HepG2 (cell line): ENCODE measurements at regions not wholly inside any gene's neighbourhood (a gene's known extent, or its start where the extent isn't known, plus 50 kb on each side); places are given as distances from the start of the nearest gene placed in this dataset.

Source experiments
- ATAC-seq: fragments of 200-7000 bp; cut with Tn5 transposase; 3 replicates; pipeline ENCODE4 v1.9.1; 2020; ENCODE audit warnings: mild to moderate bottlenecking, moderate library complexity
- BruUV-seq: library from RNA; stranded (reverse); fragments of 400-500 nt; replicated peaks from 2 replicates; lab custom pipeline; 2021; lab: Mats Ljungman, UMichigan
- CTCF ChIA-PET: fragments of 300-600 bp; formaldehyde crosslinking; extraction: SDS; loops from one replicate; lab custom pipeline; 2021; ENCODE audit warnings: low total read pairs, inconsistent platforms, low intra/inter-chr PET ratio; lab: Yijun Ruan, JAX
- POLR2A ChIA-PET: fragments of 350-600 bp; sonication (Branson Sonifier 250); formaldehyde crosslinking; loops from one replicate; lab custom pipeline; 2020; ENCODE audit warnings: antibody characterized with exemption, inconsistent platforms; lab: Yijun Ruan, JAX
- DNase-seq: peaks from one replicate; pipeline ENCODE4 v3.0.0-alpha.2; 2015; ENCODE audit warnings: low spot score
- FAIRE-seq: peaks from 3 replicates; lab custom pipeline; 2011; peaks lifted over from hg19 to GRCh38; lab: Jason Lieb, UNC
- H2AFZ ChIP-seq: one replicate; pipeline ENCODE4 v1.6.1; 2011; ENCODE audit warnings: low read length, inconsistent platforms
- H3K27ac ChIP-seq: fragments of 300-600 bp; 3 replicates; pipeline ENCODE4 v1.8.0; 2011; ENCODE audit warnings: mixed run types, mild to moderate bottlenecking, mixed read lengths, low read length, inconsistent platforms; ENCODE audit not compliant: insufficient read depth; ENCODE audit errors: extremely low read length
- H3K27me3 ChIP-seq, 2 experiments: fragments of 200-600 bp in 1 of 2; 2 replicates in 1 of 2; 3 replicates in 1 of 2; pipeline versions ENCODE4 v1.6.0 to v1.8.0; 2011; ENCODE audit warnings: low read length in 2 of 2, mild to moderate bottlenecking in 2 of 2, moderate library complexity in 2 of 2, inconsistent platforms in 1 of 2; ENCODE audit not compliant: insufficient read depth in 2 of 2, control insufficient read depth in 1 of 2
- H3K36me3 ChIP-seq, 2 experiments: fragments of 200-600 bp in 1 of 2; replicated peaks in 1 of 2; 2 replicates in 1 of 2; 3 replicates in 1 of 2; pipeline versions ENCODE4 v1.5.1 to v1.8.0; 2011; ENCODE audit warnings: low read length in 2 of 2, inconsistent platforms in 1 of 2; ENCODE audit not compliant: insufficient read depth in 2 of 2, control insufficient read depth in 1 of 2
- H3K4me1 ChIP-seq: 2 replicates; pipeline ENCODE4 v1.5.1; 2012; ENCODE audit warnings: low read length, inconsistent platforms; ENCODE audit not compliant: insufficient read depth
- H3K4me2 ChIP-seq: 2 replicates; pipeline ENCODE4 v1.6.0; 2011; ENCODE audit warnings: low read depth, low read length, inconsistent platforms
- H3K4me3 ChIP-seq, 3 experiments: fragments of 200-600 bp in 1 of 3; sonication (generic), shearing (Covaris generic) in 1 of 3; replicated peaks in 1 of 3; 2 replicates each; pipeline ENCODE4 v1.5.1; 2011 to 2016; ENCODE audit warnings: low read length in 3 of 3, inconsistent platforms in 2 of 3, low read depth in 2 of 3, mild to moderate bottlenecking in 2 of 3, control low read depth in 1 of 3, mixed read lengths in 1 of 3; ENCODE audit not compliant: insufficient read depth in 1 of 3
- H3K79me2 ChIP-seq: one replicate; pipeline ENCODE4 v1.6.1; 2011; ENCODE audit warnings: low read length, inconsistent platforms; ENCODE audit not compliant: insufficient read depth
- H3K9ac ChIP-seq: 2 replicates; pipeline ENCODE4 v1.6.0; 2011; ENCODE audit warnings: mild to moderate bottlenecking, low read depth, low read length, inconsistent platforms; ENCODE audit not compliant: insufficient read depth
- H3K9me3 ChIP-seq: 2 replicates; pipeline ENCODE4 v1.5.1; 2012; ENCODE audit warnings: mild to moderate bottlenecking, low read length
- H4K20me1 ChIP-seq: 2 replicates; pipeline ENCODE4 v1.6.0; 2011; ENCODE audit warnings: inconsistent platforms, mild to moderate bottlenecking, low read length, moderate library complexity; ENCODE audit not compliant: insufficient read depth
- ATF1 ChIP-seq: IDR thresholded peaks from 2 replicates; pipeline ENCODE4 v1.6.1; 2016; ENCODE audit warnings: mild to moderate bottlenecking, control low read depth
- CBFB ChIP-seq: sonication (generic); formaldehyde crosslinking; IDR thresholded peaks from 2 replicates; pipeline ENCODE4 v1.4.0; 2020; ENCODE audit warnings: missing genetic modification reagents
- CCAR2 ChIP-seq: fragments of 200-400 bp; formaldehyde crosslinking; optimal IDR thresholded peaks from 2 replicates; pipeline ENCODE3; 2018; ENCODE audit warnings: low read depth, mild to moderate bottlenecking, low read length, moderate library complexity
- DZIP1 ChIP-seq: sonication (generic); formaldehyde crosslinking; IDR thresholded peaks from 2 replicates; pipeline ENCODE4 v1.5.0; 2020; ENCODE audit warnings: mild to moderate bottlenecking, missing genetic modification reagents
- ETV6 ChIP-seq: sonication (generic); formaldehyde crosslinking; conservative IDR thresholded peaks from 2 replicates; pipeline ENCODE4 v1.4.0; 2020; ENCODE audit warnings: missing genetic modification reagents
- GABPB1 ChIP-seq: IDR thresholded peaks from 2 replicates; pipeline ENCODE4 v1.6.1; 2016; ENCODE audit warnings: mild to moderate bottlenecking, missing genetic modification reagents, moderate library complexity, missing compliant biosample characterization
- MAZ ChIP-seq, 2 experiments: sonication (generic) in 1 of 2; formaldehyde crosslinking in 1 of 2; IDR thresholded peaks; 2 replicates each; pipeline versions ENCODE4 v1.5.0 to v1.6.1; 2012 to 2020; ENCODE audit warnings: low read depth in 2 of 2, mild to moderate bottlenecking in 2 of 2, borderline replicate concordance in 1 of 2, improper control_type of control experiment in 1 of 2, low read length in 1 of 2, missing genetic modification reagents in 1 of 2, moderate library complexity in 1 of 2
- NRL ChIP-seq: sonication (generic); formaldehyde crosslinking; IDR thresholded peaks from 2 replicates; pipeline ENCODE4 v1.5.0; 2020; ENCODE audit warnings: missing genetic modification reagents, mild to moderate bottlenecking, moderate library complexity, borderline replicate concordance
- TCF7 ChIP-seq: sonication (generic); IDR thresholded peaks from 2 replicates; pipeline ENCODE4 v1.6.1; 2016; ENCODE audit warnings: antibody characterized with exemption, low read depth
- TOPORS ChIP-seq: sonication (generic); formaldehyde crosslinking; IDR thresholded peaks from 2 replicates; pipeline ENCODE4 v1.8.0; 2023; ENCODE audit warnings: mild to moderate bottlenecking, missing genetic modification reagents
- ZNF138 ChIP-seq: sonication (generic); formaldehyde crosslinking; IDR thresholded peaks from 2 replicates; pipeline ENCODE4 v1.5.0; 2020; ENCODE audit warnings: mild to moderate bottlenecking, low read depth, missing genetic modification reagents
- ZNF292 ChIP-seq: sonication (generic); formaldehyde crosslinking; IDR thresholded peaks from 2 replicates; pipeline ENCODE4 v1.8.1; 2022; ENCODE audit warnings: mild to moderate bottlenecking, low read depth, missing genetic modification reagents, borderline replicate concordance
- ZNF333 ChIP-seq: sonication (generic); formaldehyde crosslinking; IDR thresholded peaks from 2 replicates; pipeline ENCODE4 v1.4.0; 2020; ENCODE audit warnings: mild to moderate bottlenecking, missing genetic modification reagents, borderline replicate concordance
- WGBS: methylation state at CpG from one replicate; pipeline ENCODE4 v1.1.6; 2017; ENCODE audit warnings: low lambda C conversion rate; 5-methylcytosine and 5-hydroxymethylcytosine counted together
- in situ Hi-C: cut with HindIII; loops from 2 replicates; pipeline ENCODE4 v1.10.0; 2017; ENCODE audit warnings: low pct_unique_long_range_greater_than_20kb; ENCODE audit not compliant: extremely low pct_ligation_motif_present
- intact Hi-C: fragments of 100-400 bp; cut with micrococcal nuclease; formaldehyde crosslinking; loops from one replicate; pipeline ENCODE4 v1.10.0; 2022; ENCODE audit not compliant: unreplicated experiment
- TF ChIP-seq, protein P1 (sequence below): sonication (generic); formaldehyde crosslinking; conservative IDR thresholded peaks from 2 replicates; pipeline ENCODE4 v1.5.0; 2020; ENCODE audit warnings: missing genetic modification reagents

- WGBS = 31% methylated on average over 16 of the region's 18 CpGs
- Histone ChIP-seq H3K27ac (no peak overlapping the region), H3K79me2 (no peaks in the 10 kb centered on the region), H3K4me1 (no peaks in the 10 kb centered on the region), H3K4me2 (no peak overlapping the region), H3K9ac (no peak overlapping the region), H3K4me3 (no peak overlapping the region), H4K20me1 (no peaks in the 10 kb centered on the region), H3K27me3 (peaks cover 12 to 57% of the 10 kb centered on the region in 2 experiments), H3K36me3 (no peaks in the 10 kb centered on the region), H2AFZ (no peak overlapping the region), H3K9me3 (no peaks in the 10 kb centered on the region)
- no peak for ATAC-seq
- in situ Hi-C loops = no loop called here
- no peak for TF ChIP-seq NRL (CRISPR knock-in tag)
- no peak for TF ChIP-seq ZNF292 (CRISPR knock-in tag)
- TF ChIP-seq TOPORS (CRISPR knock-in tag) = no peak
- TF ChIP-seq, protein P1, sequence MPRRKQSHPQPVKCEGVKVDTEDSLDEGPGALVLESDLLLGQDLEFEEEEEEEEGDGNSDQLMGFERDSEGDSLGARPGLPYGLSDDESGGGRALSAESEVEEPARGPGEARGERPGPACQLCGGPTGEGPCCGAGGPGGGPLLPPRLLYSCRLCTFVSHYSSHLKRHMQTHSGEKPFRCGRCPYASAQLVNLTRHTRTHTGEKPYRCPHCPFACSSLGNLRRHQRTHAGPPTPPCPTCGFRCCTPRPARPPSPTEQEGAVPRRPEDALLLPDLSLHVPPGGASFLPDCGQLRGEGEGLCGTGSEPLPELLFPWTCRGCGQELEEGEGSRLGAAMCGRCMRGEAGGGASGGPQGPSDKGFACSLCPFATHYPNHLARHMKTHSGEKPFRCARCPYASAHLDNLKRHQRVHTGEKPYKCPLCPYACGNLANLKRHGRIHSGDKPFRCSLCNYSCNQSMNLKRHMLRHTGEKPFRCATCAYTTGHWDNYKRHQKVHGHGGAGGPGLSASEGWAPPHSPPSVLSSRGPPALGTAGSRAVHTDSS (CRISPR knock-in tag) = no peak
- TF ChIP-seq TCF7 = no peak
- no peak for TF ChIP-seq CCAR2
- no peak for TF ChIP-seq MAZ (IDR thresholded peaks at IDR 0.05; ENCODE audit: borderline replicate concordance, low read depth, low read length)
- TF ChIP-seq MAZ (CRISPR knock-in tag; IDR thresholded peaks at IDR 0.05; ENCODE audit: low read depth) = no peak
- no peak for TF ChIP-seq GABPB1 (CRISPR knock-in tag)
- no peak for TF ChIP-seq DZIP1
- TF ChIP-seq ETV6 = no peak
- no peak for TF ChIP-seq ZNF333
- TF ChIP-seq ATF1 (CRISPR knock-in tag) = no peak
- no peak for TF ChIP-seq ZNF138
- no peak for TF ChIP-seq CBFB (CRISPR knock-in tag)
- BruUV-seq = no TSS peak
- DNase-seq = no peak
- ChIA-PET CTCF (no interaction called here), POLR2A (no interaction called here)
- no peak for FAIRE-seq
- intact Hi-C loops = no loop called here
These were observed 236.8 kb downstream of the DLL1 start for GRCh38 chr6:170053966-170054661.
